NB4 (cell line): ENCODE measurements at regions not wholly inside any gene's neighbourhood (a gene's known extent, or its start where the extent isn't known, plus 50 kb on each side); places are given as distances from the start of the nearest gene placed in this dataset.

Experiments used
- CTCF ChIP-seq: IDR thresholded peaks from one replicate; pipeline ENCODE4 v1.5.1; 2012; ENCODE audit warnings: low read depth, low read length
- POLR2A ChIP-seq: IDR thresholded peaks from 2 replicates; pipeline ENCODE4 v1.6.1; 2011; ENCODE audit warnings: mild to moderate bottlenecking; ENCODE audit not compliant: insufficient read length; ENCODE audit errors: extremely low read depth

- TF ChIP-seq CTCF (no peak), POLR2A (no peak)
Measured at GRCh38 chr4:123578276-123579029, 181.9 kb downstream of the SPRY1 start.
